HL-60 (cell line): ENCODE measurements at regions not wholly inside any gene's neighbourhood (a gene's known extent, or its start where the extent isn't known, plus 50 kb on each side); places are given as distances from the start of the nearest gene placed in this dataset.
"Not testable (repeated sequence)": the region's sequence is repeated elsewhere in the genome, so short reads cannot be mapped to it uniquely, and the experiment has no call there.

ENCODE experiments used
- DNase-seq, 2 experiments: peaks; one replicate each; pipeline ENCODE4 v3.0.0-alpha.2; 2010 to 2020; ENCODE audit warnings: low read depth in 1 of 2, low spot score in 1 of 2
- H3K27ac ChIP-seq: fragments of 250-450 bp; sonication (Bioruptor Pico); replicated peaks from 2 replicates; pipeline ENCODE4 v1.5.1; 2020; ENCODE audit warnings: mild to moderate bottlenecking, moderate library complexity
- H3K27me3 ChIP-seq: fragments of 250-450 bp; sonication (Bioruptor Pico); 2 replicates; pipeline ENCODE4 v1.5.1; 2021; ENCODE audit warnings: mild to moderate bottlenecking, moderate library complexity; ENCODE audit not compliant: insufficient read depth, poor library complexity, severe bottlenecking
- H3K4me3 ChIP-seq: replicated peaks from 2 replicates; pipeline ENCODE4 v1.5.1; 2011; ENCODE audit warnings: mild to moderate bottlenecking, control low read depth, low read length; ENCODE audit not compliant: insufficient read depth
- GABPA ChIP-seq: IDR thresholded peaks from 2 replicates; pipeline ENCODE4 v1.6.1; 2012; ENCODE audit warnings: low read depth
- POLR2AphosphoS5 ChIP-seq: IDR thresholded peaks from 2 replicates; pipeline ENCODE4 v1.6.1; 2012; ENCODE audit warnings: low read depth
- REST ChIP-seq: IDR thresholded peaks from 2 replicates; pipeline ENCODE4 v1.6.1; 2012; ENCODE audit warnings: low read depth; ENCODE audit not compliant: insufficient replicate concordance
- SPI1 ChIP-seq: IDR thresholded peaks from 2 replicates; pipeline ENCODE4 v1.6.1; 2012; ENCODE audit warnings: low read depth, mild to moderate bottlenecking, borderline replicate concordance
- TF ChIP-seq, protein P1 (sequence below): IDR thresholded peaks from one replicate; pipeline ENCODE4 v1.5.1; 2011; ENCODE audit warnings: low read length, control low read depth, inconsistent platforms; ENCODE audit not compliant: insufficient read depth

DNA sequence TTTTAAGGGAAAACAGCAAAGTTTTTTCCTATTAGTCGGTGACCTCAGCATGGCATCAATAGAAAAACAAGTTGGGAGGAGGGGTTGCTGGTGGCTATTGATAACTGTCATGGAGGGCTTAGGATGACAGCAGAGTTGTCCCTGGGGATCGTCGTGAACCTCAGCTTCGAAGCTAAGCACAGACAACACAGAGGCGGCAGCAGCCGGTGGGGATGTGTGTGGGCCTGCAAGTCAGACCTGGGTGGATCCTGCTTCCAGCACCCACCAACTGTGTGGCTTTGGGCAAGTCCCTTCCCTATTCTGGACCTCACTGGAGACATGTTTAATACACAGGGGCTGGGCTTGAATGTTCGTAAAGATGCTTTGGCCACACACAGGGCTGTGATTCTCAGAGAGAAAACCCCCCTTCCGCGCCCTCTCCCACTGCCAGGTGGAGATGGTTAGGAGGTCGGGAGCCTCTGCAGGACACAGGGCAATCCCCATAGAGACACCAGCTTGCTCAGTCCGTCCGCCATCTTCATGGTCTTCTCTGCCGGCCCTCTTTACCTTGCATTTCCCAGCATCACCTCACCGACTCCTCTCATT, 83.1 kb upstream of the TOX2 start:
- H3K27me3 ChIP-seq = no peaks in the 10 kb centered on the region
- TF ChIP-seq SPI1 = no peak
- DNase-seq = no peak

GRCh38 chr20:43830883-43831282, 83.8 kb upstream of the TOX2 start:
- Histone ChIP-seq H3K27me3 (no peaks in the 10 kb centered on the region), H3K4me3 (no peak overlapping the region), H3K27ac (no peak overlapping the region)
- DNase-seq = no peak
- TF ChIP-seq GABPA (no peak), SPI1 (no peak), POLR2AphosphoS5 (no peak), REST (no peak)
- TF ChIP-seq, protein P1, sequence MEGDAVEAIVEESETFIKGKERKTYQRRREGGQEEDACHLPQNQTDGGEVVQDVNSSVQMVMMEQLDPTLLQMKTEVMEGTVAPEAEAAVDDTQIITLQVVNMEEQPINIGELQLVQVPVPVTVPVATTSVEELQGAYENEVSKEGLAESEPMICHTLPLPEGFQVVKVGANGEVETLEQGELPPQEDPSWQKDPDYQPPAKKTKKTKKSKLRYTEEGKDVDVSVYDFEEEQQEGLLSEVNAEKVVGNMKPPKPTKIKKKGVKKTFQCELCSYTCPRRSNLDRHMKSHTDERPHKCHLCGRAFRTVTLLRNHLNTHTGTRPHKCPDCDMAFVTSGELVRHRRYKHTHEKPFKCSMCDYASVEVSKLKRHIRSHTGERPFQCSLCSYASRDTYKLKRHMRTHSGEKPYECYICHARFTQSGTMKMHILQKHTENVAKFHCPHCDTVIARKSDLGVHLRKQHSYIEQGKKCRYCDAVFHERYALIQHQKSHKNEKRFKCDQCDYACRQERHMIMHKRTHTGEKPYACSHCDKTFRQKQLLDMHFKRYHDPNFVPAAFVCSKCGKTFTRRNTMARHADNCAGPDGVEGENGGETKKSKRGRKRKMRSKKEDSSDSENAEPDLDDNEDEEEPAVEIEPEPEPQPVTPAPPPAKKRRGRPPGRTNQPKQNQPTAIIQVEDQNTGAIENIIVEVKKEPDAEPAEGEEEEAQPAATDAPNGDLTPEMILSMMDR = no peak

More for the DNA sequence above, 83.1 kb upstream of the TOX2 start:
- H3K27ac ChIP-seq = no peak overlapping the region
- no peak overlapping the region for H3K4me3 ChIP-seq

GRCh38 chr20:43829951-43830690, 84.5 kb upstream of the TOX2 start:
- H3K27ac ChIP-seq = no peak overlapping the region
- no peaks in the 10 kb centered on the region for H3K27me3 ChIP-seq
- DNase-seq = no peak
- H3K4me3 ChIP-seq = no peak overlapping the region
- TF ChIP-seq, protein P1 = no peak
- TF ChIP-seq SPI1 (no peak), GABPA (no peak), POLR2AphosphoS5 (no peak), REST (no peak)

- Histone ChIP-seq H3K27me3 (no peaks in the 10 kb centered on the region), H3K4me3 (no peak overlapping the region), H3K27ac (no peak overlapping the region)
- no peak for DNase-seq
- TF ChIP-seq SPI1 (no peak), POLR2AphosphoS5 (no peak), REST (no peak), GABPA (no peak)
- TF ChIP-seq, protein P1 = no peak
Observed at GRCh38 chr20:43827940-43828562, 86.6 kb upstream of the TOX2 start.

GRCh38 chr20:43826943-43827342, 87.7 kb upstream of the TOX2 start:
- not testable (repeated sequence) for DNase-seq, H3K27me3 ChIP-seq, H3K27ac ChIP-seq

More at GRCh38 chr20:43826943-43827342, 87.7 kb upstream of the TOX2 start:
- H3K4me3 ChIP-seq = not testable (repeated sequence)
